ENCODE measurements at regions not wholly inside any gene's neighbourhood (a gene's known extent, or its start where the extent isn't known, plus 50 kb on each side); places are given as distances from the start of the nearest gene placed in this dataset.
"Not testable (repeated sequence)": the region's sequence is repeated elsewhere in the genome, so short reads cannot be mapped to it uniquely, and the experiment has no call there.

- DNase-seq (ENCODE audit: low spot score), result no peak
Observed at GRCh38 chr2:192813341-192813740, 618.6 kb upstream of the TMEFF2 start.

- no peak for DNase-seq (ENCODE audit: low spot score)
Observed at GRCh38 chr2:192809173-192809572, 614.4 kb upstream of the TMEFF2 start.

GRCh38 chr2:192783643-192784042 lies 588.9 kb upstream of the TMEFF2 start:
- DNase-seq (ENCODE audit: low spot score), result no peak

- DNase-seq (ENCODE audit: low spot score), result no peak
Observed at GRCh38 chr2:192775459-192776262, 580.9 kb upstream of the TMEFF2 start.

- no peak for DNase-seq (ENCODE audit: low spot score)
Observed at GRCh38 chr2:192775011-192775410, 580.3 kb upstream of the TMEFF2 start.

- no peak for DNase-seq (ENCODE audit: low spot score)
Observed at GRCh38 chr2:192773044-192773443, 578.3 kb upstream of the TMEFF2 start.

- DNase-seq (ENCODE audit: low spot score), result no peak
Observed at GRCh38 chr2:192749611-192750200, 555.0 kb upstream of the TMEFF2 start.

- DNase-seq (ENCODE audit: low spot score), result no peak
Observed at GRCh38 chr2:192741889-192742288, 547.2 kb upstream of the TMEFF2 start.

GRCh38 chr2:192735447-192735846 lies 540.7 kb upstream of the TMEFF2 start:
- no peak for DNase-seq (ENCODE audit: low spot score)

- DNase-seq (ENCODE audit: low spot score), result no peak
Observed at GRCh38 chr2:192729369-192729768, 534.6 kb upstream of the TMEFF2 start.

- no peak for DNase-seq (ENCODE audit: low spot score)
Observed at GRCh38 chr2:192725991-192726390, 531.3 kb upstream of the TMEFF2 start.

GRCh38 chr2:192719629-192720028 lies 524.9 kb upstream of the TMEFF2 start:
- DNase-seq (ENCODE audit: low spot score), result no peak

GRCh38 chr2:192718340-192718739 lies 523.6 kb upstream of the TMEFF2 start:
- no peak for DNase-seq (ENCODE audit: low spot score)

GRCh38 chr2:192700934-192701333 lies 506.2 kb upstream of the TMEFF2 start:
- no peak for DNase-seq (ENCODE audit: low spot score)

- DNase-seq (ENCODE audit: low spot score), result no peak
Observed at GRCh38 chr2:192697880-192698279, 503.1 kb upstream of the TMEFF2 start.

- no peak for DNase-seq (ENCODE audit: low spot score)
Observed at GRCh38 chr2:192696857-192697256, 502.1 kb upstream of the TMEFF2 start.

GRCh38 chr2:192687015-192687414 lies 492.3 kb upstream of the TMEFF2 start:
- DNase-seq (ENCODE audit: low spot score), result no peak

- not testable (repeated sequence) for DNase-seq (ENCODE audit: low spot score)
Observed at GRCh38 chr2:192682511-192682910, 487.8 kb upstream of the TMEFF2 start.

- DNase-seq (ENCODE audit: low spot score), result no peak
Observed at GRCh38 chr2:192675681-192676080, 480.9 kb upstream of the TMEFF2 start.

GRCh38 chr2:192669505-192670091 lies 474.9 kb upstream of the TMEFF2 start:
- DNase-seq (ENCODE audit: low spot score), result no peak

- DNase-seq (ENCODE audit: low spot score), result not testable (repeated sequence)
Observed at GRCh38 chr2:192660555-192660954, 465.8 kb upstream of the TMEFF2 start.

GRCh38 chr2:192657362-192657761 lies 462.6 kb upstream of the TMEFF2 start:
- DNase-seq (ENCODE audit: low spot score), result no peak

- no peak for DNase-seq (ENCODE audit: low spot score)
Observed at GRCh38 chr2:192655916-192656315, 461.2 kb upstream of the TMEFF2 start.
